ENCODE measurements at regions not wholly inside any gene's neighbourhood (a gene's known extent, or its start where the extent isn't known, plus 50 kb on each side); places are given as distances from the start of the nearest gene placed in this dataset.

GRCh38 chr17:34502426-34502825, 77.0 kb upstream of the TMEM132E start:
- TF ChIP-seq CTCF (IDR thresholded peaks at IDR 0.05) (no peak), POLR2A (IDR thresholded peaks at IDR 0.05) (no peak)

Data from heart left ventricle (tissue), 13 donors.